Spleen (tissue), 11 donors: ENCODE measurements at regions not wholly inside any gene's neighbourhood (a gene's known extent, or its start where the extent isn't known, plus 50 kb on each side); places are given as distances from the start of the nearest gene placed in this dataset.

Source experiments
- DNase-seq: peaks from one replicate; pipeline ENCODE4 v3.0.0-alpha.2; 2020
- H3K27ac ChIP-seq, 8 donors: fragments of 200-600 bp; sonication (generic) in 7 of 8; 1 replicate in 4 of 8; 2 replicates in 4 of 8; pipeline versions ENCODE4 v1.5.0 to v1.8.0; 2016 to 2021; ENCODE audit warnings: inconsistent platforms in 4 of 8, mild to moderate bottlenecking in 4 of 8, moderate library complexity in 1 of 8
- H3K27me3 ChIP-seq, 7 donors: fragments of 200-600 bp; sonication (generic) in 6 of 7; replicated peaks in 1 of 7; 1 replicate in 4 of 7; 2 replicates in 3 of 7; pipeline versions ENCODE4 v1.5.0 to v1.8.0; 2016 to 2021; ENCODE audit warnings: inconsistent platforms in 3 of 7, mild to moderate bottlenecking in 1 of 7
- H3K36me3 ChIP-seq, 6 donors: fragments of 200-600 bp; sonication (generic) in 5 of 6; 1 replicate in 4 of 6; 2 replicates in 2 of 6; pipeline versions ENCODE4 v1.5.0 to v1.8.0; 2016 to 2021; ENCODE audit warnings: inconsistent platforms in 2 of 6
- H3K4me1 ChIP-seq, 6 donors: fragments of 200-600 bp; sonication (generic) in 5 of 6; 1 replicate in 3 of 6; 2 replicates in 3 of 6; pipeline versions ENCODE4 v1.5.0 to v1.8.0; 2016 to 2021; ENCODE audit warnings: inconsistent platforms in 3 of 6
- H3K4me3 ChIP-seq, 8 donors: fragments of 200-600 bp; sonication (generic) in 7 of 8; 1 replicate in 4 of 8; 2 replicates in 4 of 8; pipeline versions ENCODE4 v1.5.0 to v1.8.0; 2016 to 2021; ENCODE audit warnings: inconsistent platforms in 4 of 8, mild to moderate bottlenecking in 4 of 8, moderate library complexity in 2 of 8
- H3K9me3 ChIP-seq, 8 donors: fragments of 200-600 bp; sonication (generic) in 7 of 8; 1 replicate in 4 of 8; 2 replicates in 4 of 8; pipeline versions ENCODE4 v1.5.0 to v1.8.0; 2016 to 2021; ENCODE audit warnings: inconsistent platforms in 4 of 8
- POLR2A ChIP-seq, 3 donors: fragments of 450-650 bp; IDR thresholded peaks; one replicate each; pipeline ENCODE4 v1.5.1; 2017; ENCODE audit warnings: antibody characterized with exemption in 3 of 3, mild to moderate bottlenecking in 1 of 3
- POLR2AphosphoS5 ChIP-seq, 3 donors: sonication (generic); formaldehyde crosslinking; IDR thresholded peaks; one replicate each; pipeline ENCODE4 v1.5.1; 2017; ENCODE audit warnings: antibody characterized with exemption in 3 of 3
- WGBS, 5 donors: extraction: QIAGEN DNeasy Blood & Tissue Kit in 3 of 5; methylation state at CpG; one replicate each; pipeline versions ENCODE4 v1.1.5 to v1.1.7; 2013 to 2018; 5-methylcytosine and 5-hydroxymethylcytosine counted together
- intact Hi-C: fragments of 100-400 bp; cut with DNase I; formaldehyde crosslinking; loops from one replicate; pipeline ENCODE4 v1.15.0; 2023; ENCODE audit warnings: low total_unique reads
- TF ChIP-seq, protein P1 (sequence below), 11 experiments: fragments of 200-600 bp in 7 of 11; fragments of 450-650 bp in 4 of 11; sonication (generic) in 4 of 11; IDR thresholded peaks in 8 of 11; conservative IDR thresholded peaks in 3 of 11; 1 replicate in 7 of 11; 2 replicates in 4 of 11; pipeline versions ENCODE4 v1.4.0 to v1.8.0; 2016 to 2021; ENCODE audit warnings: antibody characterized with exemption in 11 of 11, inconsistent platforms in 4 of 11, mild to moderate bottlenecking in 1 of 11
- donor health status: healthy with polysubstance abuse.
- donor health status: DM: no; HTN: no; CAD: no; lungs with moderate emphysema.
- donor health status: DM: no; HTN: no; CAD: no.
- donor health status: Bipolar disorder and iron deficiency.
- donor health status: healthy.
- donor health status: DM: no; HTN: no; CAD: no.
- donor health status: DM: yes; HTN: yes; CAD: no.

DNA sequence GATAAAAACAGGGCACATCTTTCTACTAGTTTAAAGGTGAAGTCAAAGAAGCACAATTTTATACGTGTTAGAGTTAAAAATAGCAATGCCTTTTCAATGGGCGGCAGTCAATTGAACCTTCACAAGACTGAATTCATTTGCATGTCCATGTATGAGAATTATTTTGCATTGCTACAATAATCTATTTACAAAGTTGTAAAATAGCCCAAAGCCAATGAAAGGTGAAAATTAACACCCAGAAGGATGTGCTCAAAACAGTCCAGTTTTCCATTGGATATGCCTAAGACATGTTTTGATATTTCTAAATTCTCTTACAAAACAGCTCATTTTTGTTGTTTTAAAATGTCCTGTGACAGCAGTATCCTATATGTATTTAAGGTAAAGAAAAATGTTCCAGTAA, 425.1 kb upstream of the SYT4 start:
- WGBS, 5 donors = 80 to 89% (median 84%) methylated on average over 2 of the region's 2 CpGs
- no peak for TF ChIP-seq POLR2A (IDR thresholded peaks at IDR 0.05)
- no peak for TF ChIP-seq POLR2AphosphoS5 (IDR thresholded peaks at IDR 0.05)
- TF ChIP-seq, protein P1, sequence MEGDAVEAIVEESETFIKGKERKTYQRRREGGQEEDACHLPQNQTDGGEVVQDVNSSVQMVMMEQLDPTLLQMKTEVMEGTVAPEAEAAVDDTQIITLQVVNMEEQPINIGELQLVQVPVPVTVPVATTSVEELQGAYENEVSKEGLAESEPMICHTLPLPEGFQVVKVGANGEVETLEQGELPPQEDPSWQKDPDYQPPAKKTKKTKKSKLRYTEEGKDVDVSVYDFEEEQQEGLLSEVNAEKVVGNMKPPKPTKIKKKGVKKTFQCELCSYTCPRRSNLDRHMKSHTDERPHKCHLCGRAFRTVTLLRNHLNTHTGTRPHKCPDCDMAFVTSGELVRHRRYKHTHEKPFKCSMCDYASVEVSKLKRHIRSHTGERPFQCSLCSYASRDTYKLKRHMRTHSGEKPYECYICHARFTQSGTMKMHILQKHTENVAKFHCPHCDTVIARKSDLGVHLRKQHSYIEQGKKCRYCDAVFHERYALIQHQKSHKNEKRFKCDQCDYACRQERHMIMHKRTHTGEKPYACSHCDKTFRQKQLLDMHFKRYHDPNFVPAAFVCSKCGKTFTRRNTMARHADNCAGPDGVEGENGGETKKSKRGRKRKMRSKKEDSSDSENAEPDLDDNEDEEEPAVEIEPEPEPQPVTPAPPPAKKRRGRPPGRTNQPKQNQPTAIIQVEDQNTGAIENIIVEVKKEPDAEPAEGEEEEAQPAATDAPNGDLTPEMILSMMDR (IDR thresholded peaks at IDR 0.05 in 8 of 11, conservative IDR thresholded peaks at IDR 0.05 in 3 of 11) = no peak
- no peaks in the 10 kb centered on the region for H3K4me1 ChIP-seq
- H3K27ac ChIP-seq = no peak overlapping the region
- DNase-seq = no peak
- H3K36me3 ChIP-seq = no peaks in the 10 kb centered on the region
- H3K4me3 ChIP-seq = no peak overlapping the region
- no peaks in the 10 kb centered on the region for H3K9me3 ChIP-seq
- intact Hi-C loops = no loop called here
- no peaks in the 10 kb centered on the region for H3K27me3 ChIP-seq

DNA sequence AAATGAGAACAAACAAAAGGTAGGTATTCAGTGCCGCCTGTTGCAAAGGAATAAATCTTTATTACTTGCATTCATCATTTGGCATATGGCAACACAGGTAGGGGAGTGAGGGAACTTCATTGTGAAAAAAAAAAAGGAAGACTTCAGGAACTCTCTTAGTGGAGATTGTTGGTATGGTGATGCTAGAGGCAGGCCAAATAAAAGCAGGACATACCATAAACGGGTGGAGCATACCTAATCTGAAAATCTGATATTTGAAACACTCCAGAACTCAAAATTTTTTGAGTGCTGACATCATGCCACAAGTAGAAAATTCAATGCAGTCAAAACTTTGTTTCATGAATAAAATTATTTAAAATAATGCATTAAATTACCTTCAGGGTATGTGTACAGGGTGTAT, 425.8 kb upstream of the SYT4 start:
- TF ChIP-seq POLR2AphosphoS5 (IDR thresholded peaks at IDR 0.05) (no peak), POLR2A (IDR thresholded peaks at IDR 0.05) (no peak)
- TF ChIP-seq, protein P1 (IDR thresholded peaks at IDR 0.05 in 8 of 11, conservative IDR thresholded peaks at IDR 0.05 in 3 of 11) = no peak
- no peaks in the 10 kb centered on the region for H3K36me3 ChIP-seq
- H3K9me3 ChIP-seq = no peaks in the 10 kb centered on the region
- WGBS, 5 donors = 67 to 78% (median 73%) methylated on average over 2 of the region's 2 CpGs
- H3K4me3 ChIP-seq = no peak overlapping the region
- no peak for DNase-seq
- H3K27ac ChIP-seq = no peak overlapping the region
- H3K4me1 ChIP-seq = no peaks in the 10 kb centered on the region
- intact Hi-C loops = no loop called here
- H3K27me3 ChIP-seq = no peaks in the 10 kb centered on the region

DNA sequence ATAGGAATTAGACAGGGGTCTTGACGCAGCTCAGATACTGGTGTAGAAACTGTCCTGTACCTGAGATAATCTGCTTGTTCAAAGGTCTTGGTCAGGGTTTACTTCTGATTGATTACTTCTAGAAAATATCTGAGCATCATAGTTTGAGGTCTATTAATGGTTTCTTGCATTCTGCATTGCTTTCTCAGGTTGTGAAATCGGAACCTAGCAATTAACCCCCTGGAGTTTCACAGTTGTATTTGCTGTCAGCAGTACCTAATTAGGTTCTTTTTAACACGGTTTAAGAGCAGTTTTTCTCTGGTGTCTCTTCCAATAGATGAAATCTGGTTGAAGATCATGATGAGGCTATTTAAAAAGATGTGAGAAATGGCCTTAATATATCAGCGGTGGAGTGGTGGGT, 428.6 kb upstream of the SYT4 start:
- TF ChIP-seq POLR2AphosphoS5 (IDR thresholded peaks at IDR 0.05) (no peak), POLR2A (IDR thresholded peaks at IDR 0.05) (no peak)
- TF ChIP-seq, protein P1 (IDR thresholded peaks at IDR 0.05 in 8 of 11, conservative IDR thresholded peaks at IDR 0.05 in 3 of 11) = no peak

DNA sequence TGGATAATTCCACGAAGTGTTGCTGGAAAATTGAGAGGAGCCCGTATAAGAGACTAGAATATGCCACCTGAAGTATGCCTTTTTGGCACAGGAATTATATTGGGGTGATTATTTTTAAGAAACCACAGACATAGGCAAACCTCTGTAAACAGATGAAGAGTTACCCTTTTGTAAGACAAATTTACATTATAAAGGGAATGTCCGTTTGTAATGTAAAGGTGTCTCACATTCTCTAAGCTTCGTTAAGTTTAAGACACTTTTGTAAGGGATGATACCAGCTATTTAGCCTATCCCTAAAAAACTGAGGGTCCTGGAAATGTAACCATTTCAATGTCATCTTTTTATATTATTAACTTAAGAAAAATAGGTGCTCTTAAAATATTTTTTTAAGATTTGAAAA, 432.8 kb upstream of the SYT4 start:
- Histone ChIP-seq H3K36me3 (no peaks in the 10 kb centered on the region), H3K27me3 (no peaks in the 10 kb centered on the region), H3K9me3 (no peaks in the 10 kb centered on the region), H3K27ac (no peak overlapping the region), H3K4me3 (no peak overlapping the region), H3K4me1 (no peaks in the 10 kb centered on the region)
- no peak for DNase-seq
- TF ChIP-seq POLR2A (IDR thresholded peaks at IDR 0.05) (no peak), POLR2AphosphoS5 (IDR thresholded peaks at IDR 0.05) (no peak)
- TF ChIP-seq, protein P1 (IDR thresholded peaks at IDR 0.05 in 8 of 11, conservative IDR thresholded peaks at IDR 0.05 in 3 of 11) = no peak
- WGBS, 5 donors = 67 to 75% (median 70%) methylated on average over 4 of the region's 4 CpGs
- intact Hi-C loops = no loop called here

More for the DNA sequence above, 428.6 kb upstream of the SYT4 start:
- no peak overlapping the region for H3K4me3 ChIP-seq
- H3K36me3 ChIP-seq = no peaks in the 10 kb centered on the region
- no peaks in the 10 kb centered on the region for H3K4me1 ChIP-seq
- no peak overlapping the region for H3K27ac ChIP-seq
- WGBS, 5 donors = 60 to 77% (median 72%) methylated on average over 4 of the region's 4 CpGs
- intact Hi-C loops = no loop called here
- H3K9me3 ChIP-seq = no peaks in the 10 kb centered on the region
- no peak for DNase-seq
- no peaks in the 10 kb centered on the region for H3K27me3 ChIP-seq
